Adipocyte (in vitro differentiated cells): ENCODE measurements at regions not wholly inside any gene's neighbourhood (a gene's known extent, or its start where the extent isn't known, plus 50 kb on each side); places are given as distances from the start of the nearest gene placed in this dataset.

Experiments used
- DNase-seq: peaks from one replicate; pipeline ENCODE4 v3.0.0-alpha.2; 2015; ENCODE audit warnings: low read depth
- H3K27me3 ChIP-seq: replicated peaks from 2 replicates; pipeline ENCODE4 v1.7.0; 2013; ENCODE audit warnings: mild to moderate bottlenecking, low read length, moderate library complexity; ENCODE audit not compliant: control insufficient read depth, insufficient read depth
- H3K36me3 ChIP-seq: 2 replicates; pipeline ENCODE4 v1.7.0; 2013; ENCODE audit warnings: low read length, mild to moderate bottlenecking, moderate library complexity; ENCODE audit not compliant: control insufficient read depth, insufficient read depth, severe bottlenecking
- H3K4me1 ChIP-seq: 2 replicates; pipeline ENCODE4 v1.7.0; 2013; ENCODE audit warnings: mild to moderate bottlenecking, low read length, moderate library complexity; ENCODE audit not compliant: control insufficient read depth, insufficient read depth
- H3K4me3 ChIP-seq: 2 replicates; pipeline ENCODE4 v1.7.0; 2013; ENCODE audit warnings: mild to moderate bottlenecking, low read length, moderate library complexity
- H3K9ac ChIP-seq: 2 replicates; pipeline ENCODE4 v1.7.0; 2013; ENCODE audit warnings: mild to moderate bottlenecking, low read length, moderate library complexity
- H3K9me3 ChIP-seq: 2 replicates; pipeline ENCODE4 v1.7.0; 2013; ENCODE audit warnings: mild to moderate bottlenecking, low read length, moderate library complexity; ENCODE audit not compliant: control insufficient read depth

DNA sequence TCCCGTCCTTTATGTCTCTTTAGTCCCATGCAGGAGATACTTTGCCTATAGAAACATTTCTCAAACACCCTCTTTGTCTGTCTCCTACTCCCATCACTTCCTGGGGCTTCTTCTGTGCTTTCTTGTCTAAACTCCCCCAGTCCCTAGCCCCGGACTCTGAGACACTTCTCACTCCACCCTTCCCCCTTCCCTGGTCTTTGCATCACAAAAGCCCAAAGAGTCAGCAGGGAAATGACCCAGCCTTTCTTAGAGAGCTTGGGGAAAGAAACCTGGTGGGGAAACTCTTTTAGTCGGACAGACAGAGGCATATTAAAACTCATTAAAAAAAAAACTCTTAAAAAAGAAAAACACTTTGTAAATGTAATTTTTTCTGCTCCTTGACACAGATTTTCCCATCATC is 211.2 kb downstream of the TJP1 start:
- no peak for DNase-seq
- Histone ChIP-seq H3K4me3 (no peak overlapping the region), H3K36me3 (no peaks in the 10 kb centered on the region), H3K27me3 (no peaks in the 10 kb centered on the region), H3K9ac (no peak overlapping the region), H3K4me1 (peaks cover 10% of the 10 kb centered on the region), H3K9me3 (no peaks in the 10 kb centered on the region)

DNA sequence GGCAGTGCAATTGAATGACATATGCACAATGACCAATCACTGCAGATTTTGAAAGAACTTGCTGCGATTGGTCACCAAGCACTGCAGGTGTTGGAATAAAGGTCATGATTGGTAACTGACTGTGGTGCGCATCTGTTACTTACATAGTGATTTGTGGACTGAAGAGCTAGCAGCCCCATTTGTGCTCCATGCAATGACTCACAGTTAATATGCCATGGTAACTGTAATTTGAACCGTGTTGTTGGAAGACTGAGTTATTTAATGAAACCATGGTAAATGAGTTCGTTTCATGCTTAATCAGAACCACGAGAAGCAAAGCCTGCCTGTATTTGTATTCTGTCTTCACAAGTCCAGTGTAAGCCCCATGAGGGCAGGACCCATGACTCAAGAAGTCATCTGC is 220.5 kb downstream of the TJP1 start:
- no peak overlapping the region for H3K9ac ChIP-seq
- no peak overlapping the region for H3K4me3 ChIP-seq
- peaks cover 6% of the 10 kb centered on the region for H3K27me3 ChIP-seq
- H3K36me3 ChIP-seq = no peaks in the 10 kb centered on the region
- DNase-seq = no peak
- no peaks in the 10 kb centered on the region for H3K4me1 ChIP-seq
- no peaks in the 10 kb centered on the region for H3K9me3 ChIP-seq

DNA sequence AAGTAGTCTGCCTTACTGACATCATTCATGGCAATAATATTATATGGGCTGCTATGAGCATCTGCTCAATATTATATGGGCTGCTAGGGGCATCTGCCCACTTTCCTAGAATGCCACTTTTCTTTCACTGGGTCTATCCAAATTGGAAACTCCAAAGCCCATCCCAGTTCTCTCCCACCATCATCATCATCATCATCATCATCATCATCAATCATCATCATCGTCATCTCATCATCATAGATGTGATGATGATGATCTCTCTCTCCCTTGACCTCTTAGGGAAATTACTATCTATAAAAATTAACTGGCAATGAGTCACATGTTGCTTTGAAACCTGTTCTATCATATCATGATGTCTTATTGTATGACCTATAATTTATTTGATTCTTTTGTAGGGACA is 222.0 kb downstream of the TJP1 start:
- no peak for DNase-seq
- Histone ChIP-seq H3K9ac (no peak overlapping the region), H3K4me3 (no peak overlapping the region), H3K9me3 (no peaks in the 10 kb centered on the region), H3K36me3 (no peaks in the 10 kb centered on the region), H3K4me1 (no peaks in the 10 kb centered on the region), H3K27me3 (peaks cover 6% of the 10 kb centered on the region)

DNA sequence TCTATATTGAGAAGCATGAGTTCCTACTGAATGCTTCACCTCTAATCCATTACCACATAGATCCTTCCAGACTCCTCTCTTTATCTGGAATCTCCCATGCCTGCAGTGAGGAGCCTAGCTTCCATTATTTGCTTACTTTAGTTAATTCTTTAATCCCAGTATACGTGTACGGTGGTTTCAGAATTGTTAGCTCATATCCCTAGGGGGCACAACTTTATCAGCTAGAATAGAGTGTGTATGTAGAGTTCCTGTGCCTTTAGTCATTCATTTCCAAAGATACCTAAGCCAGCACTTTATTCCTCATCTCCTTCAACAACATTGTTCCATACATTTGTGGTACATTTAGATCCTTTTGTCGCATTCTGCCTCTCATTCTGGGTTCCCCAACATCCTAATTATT is 226.0 kb downstream of the TJP1 start:
- H3K36me3 ChIP-seq = no peaks in the 10 kb centered on the region
- H3K4me1 ChIP-seq = no peaks in the 10 kb centered on the region
- peaks cover 28% of the 10 kb centered on the region for H3K27me3 ChIP-seq
- peak; percentile 44 for DNase-seq
- no peak overlapping the region for H3K9ac ChIP-seq
- H3K9me3 ChIP-seq = no peaks in the 10 kb centered on the region
- no peak overlapping the region for H3K4me3 ChIP-seq

DNA sequence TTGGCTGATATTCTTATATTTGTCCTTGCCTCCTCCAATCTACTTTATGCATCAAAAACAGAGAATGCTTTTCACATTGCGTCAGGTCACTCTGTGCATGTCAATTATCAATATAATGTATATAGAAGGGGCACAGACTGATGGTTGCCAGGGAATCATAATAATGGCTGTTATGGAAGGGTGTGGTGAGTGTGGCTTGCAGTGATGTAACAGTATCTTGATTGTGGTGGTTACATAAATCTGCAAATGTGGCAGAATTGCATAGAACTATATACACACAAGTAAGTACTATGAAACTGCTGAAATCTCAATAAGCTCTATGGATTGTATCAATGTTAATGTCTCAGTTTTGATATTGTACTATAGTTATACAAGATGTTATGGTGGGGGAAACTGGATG is 228.6 kb downstream of the TJP1 start:
- H3K4me3 ChIP-seq = no peak overlapping the region
- H3K9ac ChIP-seq = no peak overlapping the region
- H3K36me3 ChIP-seq = no peaks in the 10 kb centered on the region
- DNase-seq = no peak
- H3K27me3 ChIP-seq = peaks cover 36% of the 10 kb centered on the region
- H3K4me1 ChIP-seq = no peaks in the 10 kb centered on the region
- no peaks in the 10 kb centered on the region for H3K9me3 ChIP-seq

DNA sequence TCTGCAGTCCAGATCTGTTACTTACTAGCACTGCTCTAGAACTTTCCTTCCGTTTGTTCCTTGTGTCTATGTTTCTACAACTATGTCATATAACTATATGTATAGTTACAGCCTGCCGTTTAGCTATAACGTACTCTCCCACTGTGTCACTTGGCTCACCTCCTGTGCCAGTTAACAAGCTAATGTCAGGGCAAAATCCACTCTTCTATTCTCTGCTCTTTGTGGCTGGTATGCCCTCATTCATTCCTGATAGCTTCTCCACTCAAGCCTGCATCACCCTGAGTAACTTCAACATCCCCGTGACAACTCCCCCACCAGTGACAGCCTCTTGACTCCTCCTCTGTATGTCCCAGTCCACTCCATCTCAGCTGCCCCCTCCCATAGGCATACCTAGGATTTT is 229.2 kb downstream of the TJP1 start:
- H3K27me3 ChIP-seq = peaks cover 36% of the 10 kb centered on the region
- no peak overlapping the region for H3K4me3 ChIP-seq
- H3K9me3 ChIP-seq = no peaks in the 10 kb centered on the region
- H3K36me3 ChIP-seq = no peaks in the 10 kb centered on the region
- no peaks in the 10 kb centered on the region for H3K4me1 ChIP-seq
- DNase-seq = no peak
- no peak overlapping the region for H3K9ac ChIP-seq

DNA sequence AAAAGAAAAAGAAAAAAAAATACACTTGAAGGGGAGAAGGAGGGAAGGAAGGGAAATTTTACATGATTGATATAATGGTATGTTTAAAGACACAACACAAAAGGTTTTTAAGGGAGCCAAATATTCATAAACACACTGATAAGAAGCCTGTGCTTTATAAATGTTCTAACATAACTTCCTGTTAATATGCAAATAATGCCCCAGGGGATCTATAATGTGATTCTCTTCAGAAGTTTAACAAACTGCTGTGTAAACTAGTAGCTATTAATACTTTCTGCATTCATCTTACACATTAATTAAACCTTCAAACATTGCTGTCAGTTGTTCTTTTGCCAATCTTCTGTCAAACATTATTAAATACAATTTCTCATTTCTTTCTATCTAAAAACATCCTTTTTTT is 231.6 kb downstream of the TJP1 start:
- Histone ChIP-seq H3K27me3 (peaks cover 36% of the 10 kb centered on the region), H3K9ac (no peak overlapping the region), H3K4me1 (no peaks in the 10 kb centered on the region), H3K36me3 (no peaks in the 10 kb centered on the region), H3K4me3 (no peak overlapping the region), H3K9me3 (no peaks in the 10 kb centered on the region)
- DNase-seq = no peak

DNA sequence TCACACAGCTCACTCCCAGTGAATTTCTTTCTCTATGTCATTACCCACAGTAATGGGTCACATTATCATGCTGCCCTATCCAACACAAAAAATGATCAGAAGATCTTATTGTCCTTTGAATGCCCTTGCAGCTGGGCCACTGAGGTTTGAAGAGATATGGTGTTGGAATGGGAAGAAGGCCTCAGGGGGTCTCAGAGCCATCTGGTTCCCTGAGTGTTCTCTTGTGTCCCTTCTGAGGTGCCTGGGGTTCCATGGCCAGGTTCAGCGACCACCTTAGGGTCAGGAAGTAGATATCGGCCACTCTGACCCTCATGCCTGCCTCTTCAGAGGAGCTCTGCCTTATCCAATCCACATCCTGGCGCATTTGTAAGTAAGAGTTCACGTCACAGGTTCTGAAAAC is 232.3 kb downstream of the TJP1 start:
- Histone ChIP-seq H3K4me3 (no peak overlapping the region), H3K9me3 (no peaks in the 10 kb centered on the region), H3K4me1 (no peaks in the 10 kb centered on the region), H3K27me3 (peaks cover 36% of the 10 kb centered on the region), H3K9ac (no peak overlapping the region), H3K36me3 (no peaks in the 10 kb centered on the region)
- DNase-seq = no peak

DNA sequence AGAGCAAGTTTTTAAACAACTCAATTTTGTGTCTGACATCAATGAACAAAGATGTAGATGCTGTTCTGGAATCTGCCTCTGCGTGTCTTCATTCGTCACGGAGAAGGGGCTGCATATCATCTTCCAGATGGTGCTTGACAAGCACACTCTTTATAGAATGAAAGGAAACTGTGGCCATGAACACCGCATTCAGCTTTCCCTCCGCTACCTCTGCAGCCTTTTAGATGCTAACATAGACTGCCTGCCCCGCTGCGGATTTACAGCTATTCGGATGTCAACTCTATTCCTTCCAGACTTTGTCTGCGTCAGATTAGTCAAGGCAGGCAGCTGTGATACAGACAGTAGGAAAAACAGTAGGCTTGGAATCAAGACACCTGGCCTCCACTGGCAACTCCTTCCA is 232.9 kb downstream of the TJP1 start:
- Histone ChIP-seq H3K4me3 (no peak overlapping the region), H3K4me1 (no peaks in the 10 kb centered on the region), H3K9ac (no peak overlapping the region), H3K9me3 (no peaks in the 10 kb centered on the region), H3K36me3 (no peaks in the 10 kb centered on the region), H3K27me3 (peaks cover 36% of the 10 kb centered on the region)
- peak; percentile 4 for DNase-seq

DNA sequence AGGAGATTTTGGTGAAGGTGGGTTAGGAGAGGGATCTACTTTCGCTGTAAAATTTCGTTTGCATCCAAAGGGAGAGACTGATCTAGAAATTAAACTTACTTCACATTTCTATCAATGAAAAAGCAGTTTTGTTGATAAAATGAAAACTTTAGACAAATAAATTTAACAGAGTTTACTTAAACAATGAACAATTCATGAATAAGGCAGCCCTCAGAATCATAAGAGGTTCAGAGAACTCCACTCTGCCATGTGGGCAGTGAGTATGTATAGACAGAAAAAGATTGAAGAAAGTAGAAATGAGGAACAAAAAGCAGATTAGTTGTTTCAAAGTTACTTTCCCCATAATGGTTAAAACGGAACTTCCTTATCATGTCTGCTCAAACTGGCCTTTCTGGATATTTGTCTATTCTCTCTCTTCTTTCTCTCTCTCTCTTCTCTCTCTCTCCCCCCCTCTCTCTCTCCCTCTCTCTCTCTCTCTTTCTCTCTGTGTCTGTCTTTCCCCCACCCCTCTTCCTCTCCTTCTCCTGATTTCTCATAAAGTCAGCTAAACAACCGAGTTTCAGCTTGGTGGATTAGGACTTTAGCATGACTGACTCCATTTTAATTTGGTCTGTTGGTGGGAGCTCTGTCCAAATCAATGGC is 248.9 kb downstream of the TJP1 start:
- H3K36me3 ChIP-seq = no peaks in the 10 kb centered on the region
- no peak overlapping the region for H3K9ac ChIP-seq
- peaks cover 55% of the 10 kb centered on the region for H3K27me3 ChIP-seq
- H3K9me3 ChIP-seq = peaks cover 16% of the 10 kb centered on the region
- no peaks in the 10 kb centered on the region for H3K4me1 ChIP-seq
- H3K4me3 ChIP-seq = no peak overlapping the region
- no peak for DNase-seq

DNA sequence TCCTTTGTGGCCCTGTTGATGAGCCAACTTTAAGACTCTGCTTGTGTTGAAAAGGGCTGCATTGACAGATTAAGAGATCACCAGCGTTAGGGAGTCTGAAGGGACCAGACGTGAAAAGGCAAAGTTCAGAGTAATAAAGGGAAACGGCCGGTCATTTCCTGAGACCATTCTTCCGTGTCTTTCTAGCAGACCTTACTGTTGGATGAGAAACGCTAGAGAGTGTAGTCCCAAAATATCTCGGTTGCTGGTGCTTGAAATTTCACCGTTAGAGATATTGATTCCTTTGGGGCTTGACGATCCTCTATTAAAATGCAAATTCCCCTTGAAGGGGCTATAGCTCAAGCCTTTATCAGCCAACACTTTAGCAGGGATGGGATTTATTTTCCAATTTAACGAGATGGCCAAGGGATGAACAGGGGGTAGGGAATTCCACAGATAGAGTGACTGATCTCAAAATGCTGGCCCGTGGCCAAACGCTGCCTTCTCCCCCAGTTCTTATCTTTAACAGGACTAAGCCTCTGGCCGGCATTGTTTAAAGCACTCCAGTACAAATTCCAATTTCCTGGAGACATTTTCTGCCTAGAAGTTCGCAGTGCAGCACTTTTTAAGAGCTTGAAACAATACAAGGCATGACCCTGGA is 250.4 kb downstream of the TJP1 start:
- H3K36me3 ChIP-seq = no peaks in the 10 kb centered on the region
- no peak overlapping the region for H3K4me3 ChIP-seq
- H3K4me1 ChIP-seq = no peaks in the 10 kb centered on the region
- no peak overlapping the region for H3K9ac ChIP-seq
- peak; percentile 3 for DNase-seq
- H3K9me3 ChIP-seq = peaks cover 16% of the 10 kb centered on the region
- H3K27me3 ChIP-seq = peaks cover 69% of the 10 kb centered on the region
